Activated CD4-positive, alpha-beta T cell treated with anti-CD3 and anti-CD28 coated beads, Interleukin-2, amount 10 ng/mL, durations not matched to agents 7 days and 5 days (primary cell): ENCODE measurements at regions not wholly inside any gene's neighbourhood (a gene's known extent, or its start where the extent isn't known, plus 50 kb on each side); places are given as distances from the start of the nearest gene placed in this dataset.

ENCODE experiments used
- CTCF ChIA-PET: fragments of 350-600 bp; sonication (Branson Sonifier 250); formaldehyde crosslinking; loops from one replicate; lab custom pipeline; 2021; ENCODE audit warnings: antibody characterized with exemption; lab: Charles Lee
- POLR2A ChIA-PET: fragments of 350-600 bp; sonication (Branson Sonifier 250); formaldehyde crosslinking; loops from one replicate; lab custom pipeline; 2021; ENCODE audit warnings: antibody characterized with exemption; lab: Charles Lee
- DNase-seq: peaks from one replicate; pipeline ENCODE4 v3.0.0-alpha.2; 2020
- H3K27ac Mint-ChIP-seq: one replicate; pipeline ENCODE4 v1.8.0; 2021; ENCODE audit warnings: mild to moderate bottlenecking, moderate library complexity, mixed read lengths
- H3K27me3 Mint-ChIP-seq: one replicate; pipeline ENCODE4 v1.8.0; 2021; ENCODE audit warnings: mixed read lengths
- H3K36me3 Mint-ChIP-seq: one replicate; pipeline ENCODE4 v1.8.0; 2021; ENCODE audit warnings: low read depth, mixed read lengths
- H3K4me1 Mint-ChIP-seq: one replicate; pipeline ENCODE4 v1.8.0; 2021; ENCODE audit warnings: mixed read lengths
- H3K4me3 Mint-ChIP-seq: one replicate; pipeline ENCODE4 v1.8.0; 2021; ENCODE audit warnings: mild to moderate bottlenecking, moderate library complexity, mixed read lengths
- H3K9me3 Mint-ChIP-seq: one replicate; pipeline ENCODE4 v1.8.0; 2021; ENCODE audit warnings: mixed read lengths

- no peaks in the 10 kb centered on the region for H3K27me3 Mint-ChIP-seq
- no peaks in the 10 kb centered on the region for H3K36me3 Mint-ChIP-seq
- DNase-seq = no peak
- no peaks in the 10 kb centered on the region for H3K9me3 Mint-ChIP-seq
- ChIA-PET POLR2A (no interaction called here), CTCF (no interaction called here)
- no peak overlapping the region for H3K27ac Mint-ChIP-seq
- no peak overlapping the region for H3K4me3 Mint-ChIP-seq
- H3K4me1 Mint-ChIP-seq = no peaks in the 10 kb centered on the region
These were observed 400.2 kb downstream of the SLITRK5 start for GRCh38 chr13:88071371-88071770.

DNA sequence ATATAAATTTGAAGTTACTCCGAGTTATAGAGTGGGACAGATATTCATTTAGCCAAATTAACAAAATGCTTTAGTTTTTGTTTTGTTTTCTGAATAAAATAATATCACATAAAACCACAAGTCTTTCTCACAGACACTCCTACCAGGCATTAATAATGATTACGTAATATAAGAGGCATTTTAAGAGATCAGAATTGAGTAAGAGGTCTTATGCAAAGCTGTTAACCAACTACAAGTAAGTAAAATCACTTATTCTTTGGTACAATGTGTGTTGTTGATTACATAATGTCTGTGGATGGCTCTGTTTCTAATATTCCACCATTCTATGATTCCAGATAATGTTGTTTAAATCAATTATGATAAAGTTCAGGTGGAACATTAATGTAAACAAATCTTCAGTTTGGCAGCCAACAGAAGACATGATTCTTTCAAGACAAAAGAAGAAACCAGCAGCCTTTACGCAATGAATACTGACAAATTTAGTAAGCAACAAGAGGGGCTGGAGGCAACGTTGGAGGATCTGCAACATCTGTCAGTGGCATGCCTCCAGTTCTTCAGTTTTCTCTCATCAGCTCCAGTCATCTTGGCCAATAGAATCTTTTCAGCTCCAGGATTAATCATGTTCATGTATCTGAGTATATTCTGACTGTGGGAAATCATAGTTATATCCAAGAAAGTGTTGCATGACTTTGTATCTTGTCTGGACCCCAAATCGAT lies 403.8 kb downstream of the SLITRK5 start:
- H3K27me3 Mint-ChIP-seq = no peaks in the 10 kb centered on the region
- ChIA-PET POLR2A (no interaction called here), CTCF (no interaction called here)
- no peak overlapping the region for H3K27ac Mint-ChIP-seq
- no peaks in the 10 kb centered on the region for H3K36me3 Mint-ChIP-seq
- no peak overlapping the region for H3K4me3 Mint-ChIP-seq
- H3K9me3 Mint-ChIP-seq = no peaks in the 10 kb centered on the region
- no peak for DNase-seq
- no peaks in the 10 kb centered on the region for H3K4me1 Mint-ChIP-seq

GRCh38 chr13:88085036-88085435 lies 413.9 kb downstream of the SLITRK5 start:
- ChIA-PET POLR2A (no interaction called here), CTCF (no interaction called here)
- Mint-ChIP-seq H3K4me1 (no peaks in the 10 kb centered on the region), H3K27ac (no peak overlapping the region), H3K9me3 (no peaks in the 10 kb centered on the region), H3K4me3 (no peak overlapping the region), H3K36me3 (no peaks in the 10 kb centered on the region), H3K27me3 (no peaks in the 10 kb centered on the region)
- no peak for DNase-seq

DNA sequence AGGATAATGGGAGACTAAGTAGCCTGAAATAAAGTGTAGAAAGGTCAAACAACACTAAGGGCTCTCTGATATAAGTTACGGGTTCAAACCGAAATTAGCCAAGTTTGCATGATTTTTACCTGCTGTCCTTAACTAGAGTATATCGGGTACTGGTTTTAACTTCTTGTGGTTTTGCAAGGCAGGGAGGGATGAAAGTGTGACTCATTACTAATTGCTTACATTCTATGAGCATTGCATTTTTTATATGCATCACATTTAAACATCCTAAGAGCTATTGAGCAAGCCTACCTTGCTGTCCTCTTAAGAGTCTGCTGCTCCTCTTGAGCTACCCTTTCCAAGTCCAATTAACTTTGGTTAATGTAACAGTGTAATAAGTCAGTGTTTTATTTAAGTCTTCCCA lies 415.4 kb downstream of the SLITRK5 start:
- H3K27ac Mint-ChIP-seq = no peak overlapping the region
- ChIA-PET POLR2A (no interaction called here), CTCF (no interaction called here)
- DNase-seq = no peak
- no peaks in the 10 kb centered on the region for H3K27me3 Mint-ChIP-seq
- H3K4me3 Mint-ChIP-seq = no peak overlapping the region
- H3K4me1 Mint-ChIP-seq = no peaks in the 10 kb centered on the region
- no peaks in the 10 kb centered on the region for H3K9me3 Mint-ChIP-seq
- H3K36me3 Mint-ChIP-seq = no peaks in the 10 kb centered on the region

DNA sequence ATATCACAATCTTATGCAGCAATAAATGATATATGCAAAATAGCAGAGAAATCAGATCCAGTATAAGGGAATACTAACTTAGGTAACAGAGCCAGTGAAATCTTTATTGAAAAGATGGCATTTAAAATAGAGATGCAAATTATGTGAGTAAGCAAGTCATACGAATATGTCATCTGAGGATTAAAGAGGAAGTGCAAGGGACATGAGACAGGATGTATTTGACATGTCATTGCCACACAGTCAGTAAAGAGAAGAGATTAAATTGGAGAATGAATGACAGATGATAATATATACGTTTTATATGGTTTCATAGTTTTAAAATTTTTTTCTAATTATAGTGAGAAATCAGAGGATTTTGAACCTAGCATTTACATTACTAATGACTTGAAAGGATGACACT lies 426.4 kb downstream of the SLITRK5 start:
- peaks cover 6% of the 10 kb centered on the region for H3K9me3 Mint-ChIP-seq

DNA sequence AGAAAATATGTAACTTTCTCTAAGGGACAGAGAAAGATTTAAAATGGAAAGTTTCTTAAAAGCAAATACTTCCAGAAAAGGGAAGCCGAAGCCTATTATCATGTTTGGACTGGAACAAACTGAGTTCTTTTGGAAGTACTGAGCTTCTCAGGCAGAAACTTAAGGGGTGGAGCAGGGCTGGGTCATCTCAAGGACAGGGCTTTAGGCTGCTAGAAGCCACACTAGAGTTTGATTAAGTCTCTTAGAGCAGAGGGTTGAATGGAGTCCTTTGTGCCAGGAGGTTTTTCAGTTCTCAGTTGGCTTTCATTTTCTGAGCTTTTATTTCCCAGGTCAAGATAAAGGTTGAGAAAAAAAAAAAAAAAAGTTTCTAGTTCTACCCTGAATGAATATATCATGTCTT lies 432.7 kb downstream of the SLITRK5 start:
- Mint-ChIP-seq H3K27me3 (no peaks in the 10 kb centered on the region), H3K9me3 (peaks cover 6% of the 10 kb centered on the region), H3K4me3 (no peak overlapping the region), H3K27ac (no peak overlapping the region), H3K4me1 (no peaks in the 10 kb centered on the region), H3K36me3 (no peaks in the 10 kb centered on the region)
- ChIA-PET POLR2A (no interaction called here), CTCF (no interaction called here)
- DNase-seq = no peak

More for the DNA sequence above, 426.4 kb downstream of the SLITRK5 start:
- Mint-ChIP-seq H3K36me3 (no peaks in the 10 kb centered on the region), H3K4me3 (no peak overlapping the region), H3K27ac (no peak overlapping the region), H3K27me3 (no peaks in the 10 kb centered on the region), H3K4me1 (no peaks in the 10 kb centered on the region)
- CTCF ChIA-PET = no interaction called here
- DNase-seq = no peak
- POLR2A ChIA-PET = no interaction called here

GRCh38 chr13:88104576-88104975 lies 433.4 kb downstream of the SLITRK5 start:
- POLR2A ChIA-PET = no interaction called here
- Mint-ChIP-seq H3K27ac (no peak overlapping the region), H3K4me3 (no peak overlapping the region), H3K9me3 (peaks cover 6% of the 10 kb centered on the region), H3K36me3 (no peaks in the 10 kb centered on the region), H3K4me1 (no peaks in the 10 kb centered on the region), H3K27me3 (no peaks in the 10 kb centered on the region)
- CTCF ChIA-PET = no interaction called here
- no peak for DNase-seq

DNA sequence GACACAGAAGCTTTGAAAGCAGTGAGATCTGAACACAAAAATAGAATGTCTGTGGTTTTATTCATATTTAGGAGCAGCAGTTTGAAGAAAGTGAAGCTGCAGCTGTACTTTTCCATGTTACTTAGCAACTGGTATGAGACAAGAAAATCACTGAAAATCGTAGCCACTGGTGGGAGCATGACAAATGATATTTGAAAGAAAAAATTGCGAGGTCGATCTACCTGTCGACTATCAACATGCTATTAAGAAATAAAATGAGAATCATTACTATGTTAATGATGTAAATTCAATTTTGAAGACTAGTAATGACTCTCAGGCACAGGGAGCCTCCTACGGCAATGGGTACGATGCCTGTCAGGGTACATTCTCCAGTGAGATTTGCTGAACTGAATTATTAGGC lies 436.4 kb downstream of the SLITRK5 start:
- Mint-ChIP-seq H3K4me1 (no peaks in the 10 kb centered on the region), H3K36me3 (no peaks in the 10 kb centered on the region), H3K4me3 (no peak overlapping the region), H3K9me3 (no peaks in the 10 kb centered on the region), H3K27ac (no peak overlapping the region), H3K27me3 (no peaks in the 10 kb centered on the region)
- DNase-seq = no peak
- ChIA-PET POLR2A (no interaction called here), CTCF (no interaction called here)

DNA sequence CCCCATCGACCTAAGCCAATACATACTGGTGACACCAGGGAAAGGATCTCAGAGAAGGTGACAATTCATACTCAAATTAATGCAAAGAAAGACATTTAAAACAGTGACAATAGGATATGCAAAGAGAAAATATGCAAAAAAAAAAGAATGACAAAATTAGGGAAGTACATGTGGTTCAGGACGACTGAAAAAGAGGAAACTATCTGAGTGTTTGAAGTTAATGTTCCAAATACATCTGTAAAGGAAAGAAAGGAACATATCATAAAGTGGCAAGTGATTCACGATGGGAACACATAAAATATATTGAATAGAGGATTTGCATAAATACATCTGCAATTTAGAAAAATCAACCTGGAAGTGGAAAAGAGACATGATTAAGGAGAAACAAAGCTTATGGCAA lies 441.4 kb downstream of the SLITRK5 start:
- no peak for DNase-seq
- no peak overlapping the region for H3K27ac Mint-ChIP-seq
- no peaks in the 10 kb centered on the region for H3K36me3 Mint-ChIP-seq
- POLR2A ChIA-PET = no interaction called here
- no peaks in the 10 kb centered on the region for H3K4me1 Mint-ChIP-seq
- H3K4me3 Mint-ChIP-seq = no peak overlapping the region
- no peaks in the 10 kb centered on the region for H3K27me3 Mint-ChIP-seq
- no peaks in the 10 kb centered on the region for H3K9me3 Mint-ChIP-seq
- CTCF ChIA-PET = no interaction called here

GRCh38 chr13:88115976-88116375 lies 444.8 kb downstream of the SLITRK5 start:
- H3K4me1 Mint-ChIP-seq = no peaks in the 10 kb centered on the region
- H3K9me3 Mint-ChIP-seq = peaks cover 1% of the 10 kb centered on the region
- no peak for DNase-seq
- ChIA-PET POLR2A (no interaction called here), CTCF (no interaction called here)
- no peaks in the 10 kb centered on the region for H3K27me3 Mint-ChIP-seq
- no peak overlapping the region for H3K27ac Mint-ChIP-seq
- H3K36me3 Mint-ChIP-seq = no peaks in the 10 kb centered on the region
- H3K4me3 Mint-ChIP-seq = no peak overlapping the region

- ChIA-PET CTCF (no interaction called here), POLR2A (no interaction called here)
- H3K4me3 Mint-ChIP-seq = no peak overlapping the region
- no peaks in the 10 kb centered on the region for H3K27me3 Mint-ChIP-seq
- H3K9me3 Mint-ChIP-seq = peaks cover 1% of the 10 kb centered on the region
- no peaks in the 10 kb centered on the region for H3K36me3 Mint-ChIP-seq
- H3K27ac Mint-ChIP-seq = no peak overlapping the region
- no peak for DNase-seq
- no peaks in the 10 kb centered on the region for H3K4me1 Mint-ChIP-seq
These were observed 447.8 kb downstream of the SLITRK5 start for GRCh38 chr13:88118952-88119351.

DNA sequence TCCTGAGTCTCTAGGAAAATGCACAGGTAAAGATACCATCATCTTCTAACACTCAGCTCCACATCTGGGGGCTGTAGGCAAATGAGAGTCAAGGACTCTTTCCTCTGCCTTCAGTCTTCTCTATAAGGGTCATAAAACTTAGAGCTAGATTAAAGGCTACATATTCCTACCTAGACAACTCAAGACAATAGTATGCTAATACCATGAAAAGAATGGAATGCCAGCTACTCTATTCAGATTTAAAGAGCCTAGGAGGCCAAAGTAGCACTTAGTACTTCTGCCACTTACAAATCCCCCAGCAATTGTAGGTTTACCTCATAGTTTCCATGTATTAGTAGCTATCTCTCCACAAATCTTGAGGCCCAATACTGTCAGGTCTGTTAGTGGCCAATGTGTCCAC lies 453.0 kb downstream of the SLITRK5 start:
- POLR2A ChIA-PET = no interaction called here
- no peaks in the 10 kb centered on the region for H3K36me3 Mint-ChIP-seq

DNA sequence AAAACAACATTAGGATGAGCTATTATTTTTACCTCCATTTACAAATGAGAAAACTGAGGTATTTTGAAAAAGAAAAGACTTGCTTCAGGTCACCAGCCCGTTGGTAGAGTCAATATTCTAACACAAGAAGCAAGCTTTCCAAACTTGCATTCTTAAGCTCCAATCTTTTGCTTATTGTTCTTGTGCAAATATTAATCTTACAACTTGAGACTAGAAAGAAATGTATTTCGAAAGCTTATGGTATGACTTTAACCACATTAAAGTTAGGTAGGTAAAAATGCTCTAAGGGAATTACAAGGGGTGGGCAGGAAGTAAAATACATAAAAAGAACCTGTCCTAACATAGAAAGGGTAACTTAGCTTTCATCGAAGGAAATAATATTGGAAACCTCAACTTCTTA lies 453.9 kb downstream of the SLITRK5 start:
- CTCF ChIA-PET = no interaction called here
- no peaks in the 10 kb centered on the region for H3K4me1 Mint-ChIP-seq
- H3K9me3 Mint-ChIP-seq = peaks cover 5% of the 10 kb centered on the region
- DNase-seq = no peak
- POLR2A ChIA-PET = no interaction called here
- no peak overlapping the region for H3K27ac Mint-ChIP-seq
- no peak overlapping the region for H3K4me3 Mint-ChIP-seq
- no peaks in the 10 kb centered on the region for H3K27me3 Mint-ChIP-seq
- H3K36me3 Mint-ChIP-seq = no peaks in the 10 kb centered on the region

More for the DNA sequence above, 453.0 kb downstream of the SLITRK5 start:
- CTCF ChIA-PET = no interaction called here
- no peak for DNase-seq
- Mint-ChIP-seq H3K27ac (no peak overlapping the region), H3K4me3 (no peak overlapping the region), H3K27me3 (no peaks in the 10 kb centered on the region), H3K9me3 (peaks cover 6% of the 10 kb centered on the region), H3K4me1 (no peaks in the 10 kb centered on the region)

DNA sequence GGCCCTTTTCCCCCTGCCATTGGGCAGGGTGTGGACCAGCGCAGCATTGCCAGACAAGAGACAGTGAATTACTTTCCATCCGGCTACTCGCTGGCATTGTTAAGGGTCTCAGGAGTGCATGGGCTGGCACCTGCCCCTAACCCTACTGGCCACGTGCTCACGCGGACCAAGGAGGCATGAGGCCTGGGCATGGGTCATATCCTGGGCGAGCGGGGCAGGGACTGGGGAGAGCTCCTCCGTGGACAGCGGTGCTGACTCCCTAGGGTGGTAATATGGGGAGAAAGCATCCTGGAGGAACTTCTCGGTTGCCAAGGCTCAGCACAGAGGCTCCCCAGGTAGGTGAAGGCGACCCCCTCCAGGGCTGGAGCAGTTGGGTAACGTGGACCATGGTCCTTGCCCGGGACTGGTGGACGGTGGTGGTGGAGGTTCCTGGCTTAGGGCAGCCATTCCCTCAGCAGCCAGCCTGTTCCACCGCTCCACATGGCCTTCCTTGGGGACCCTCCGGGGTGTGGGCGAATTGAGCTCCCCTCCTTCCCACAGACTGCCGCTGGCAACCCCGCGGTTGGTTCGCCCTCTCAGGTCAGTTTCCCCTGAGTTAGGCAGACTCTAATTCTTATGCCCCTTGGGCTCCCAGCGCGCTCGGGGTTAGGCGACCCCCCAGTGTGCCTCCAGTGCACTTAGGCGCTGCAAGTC lies 465.1 kb downstream of the SLITRK5 start:
- DNase-seq = no peak
- Mint-ChIP-seq H3K27ac (no peak overlapping the region), H3K4me1 (no peaks in the 10 kb centered on the region), H3K9me3 (peaks cover 11% of the 10 kb centered on the region), H3K4me3 (no peak overlapping the region), H3K36me3 (no peaks in the 10 kb centered on the region), H3K27me3 (no peaks in the 10 kb centered on the region)
- CTCF ChIA-PET = no interaction called here
- POLR2A ChIA-PET = no interaction called here
